ENCODE measurements at regions not wholly inside any gene's neighbourhood (a gene's known extent, or its start where the extent isn't known, plus 50 kb on each side); places are given as distances from the start of the nearest gene placed in this dataset.

- H3K4me3 Mint-ChIP-seq: no peak overlapping the region
- no peaks in the 10 kb centered on the region for H3K27me3 Mint-ChIP-seq
- peaks cover 4% of the 10 kb centered on the region for H3K9me3 Mint-ChIP-seq
- no peaks in the 10 kb centered on the region for H3K4me1 Mint-ChIP-seq (ENCODE audit: low read depth)
- no peaks in the 10 kb centered on the region for H3K36me3 Mint-ChIP-seq (ENCODE audit: low read depth)
- no peak overlapping the region for H3K27ac Mint-ChIP-seq
Observed at GRCh38 chr5:13303445-13303844, 641.0 kb downstream of the DNAH5 start.

GRCh38 chr5:13278811-13279210, 665.7 kb downstream of the DNAH5 start:
- no peak overlapping the region for H3K4me3 Mint-ChIP-seq
- H3K4me1 Mint-ChIP-seq (ENCODE audit: low read depth): no peaks in the 10 kb centered on the region
- no peaks in the 10 kb centered on the region for H3K36me3 Mint-ChIP-seq (ENCODE audit: low read depth)
- no peaks in the 10 kb centered on the region for H3K27me3 Mint-ChIP-seq
- H3K27ac Mint-ChIP-seq: no peak overlapping the region
- peaks cover 4% of the 10 kb centered on the region for H3K9me3 Mint-ChIP-seq

GRCh38 chr5:13278148-13278547, 666.3 kb downstream of the DNAH5 start:
- Mint-ChIP-seq H3K27me3 (no peaks in the 10 kb centered on the region), H3K4me3 (no peak overlapping the region), H3K9me3 (peaks cover 4% of the 10 kb centered on the region), H3K4me1 (ENCODE audit: low read depth) (no peaks in the 10 kb centered on the region), H3K27ac (no peak overlapping the region), H3K36me3 (ENCODE audit: low read depth) (no peaks in the 10 kb centered on the region)

- Mint-ChIP-seq H3K9me3 (peaks cover 10% of the 10 kb centered on the region), H3K27ac (no peak overlapping the region), H3K36me3 (ENCODE audit: low read depth) (no peaks in the 10 kb centered on the region), H3K4me1 (ENCODE audit: low read depth) (no peaks in the 10 kb centered on the region), H3K4me3 (no peak overlapping the region), H3K27me3 (no peaks in the 10 kb centered on the region)
Observed at GRCh38 chr5:13276156-13276555, 668.3 kb downstream of the DNAH5 start.

GRCh38 chr5:13263701-13264100, 680.8 kb downstream of the DNAH5 start:
- H3K36me3 Mint-ChIP-seq (ENCODE audit: low read depth): no peaks in the 10 kb centered on the region
- H3K27me3 Mint-ChIP-seq: no peaks in the 10 kb centered on the region
- H3K27ac Mint-ChIP-seq: no peak overlapping the region
- H3K9me3 Mint-ChIP-seq: peaks cover 14% of the 10 kb centered on the region
- no peaks in the 10 kb centered on the region for H3K4me1 Mint-ChIP-seq (ENCODE audit: low read depth)
- no peak overlapping the region for H3K4me3 Mint-ChIP-seq

- Mint-ChIP-seq H3K27me3 (no peaks in the 10 kb centered on the region), H3K36me3 (ENCODE audit: low read depth) (no peaks in the 10 kb centered on the region), H3K9me3 (peaks cover 13% of the 10 kb centered on the region), H3K4me3 (no peak overlapping the region), H3K4me1 (ENCODE audit: low read depth) (no peaks in the 10 kb centered on the region), H3K27ac (no peak overlapping the region)
Observed at GRCh38 chr5:13253111-13253510, 691.4 kb downstream of the DNAH5 start.

- no peak overlapping the region for H3K4me3 Mint-ChIP-seq
- H3K36me3 Mint-ChIP-seq (ENCODE audit: low read depth): no peaks in the 10 kb centered on the region
- H3K9me3 Mint-ChIP-seq: peaks cover 13% of the 10 kb centered on the region
- no peak overlapping the region for H3K27ac Mint-ChIP-seq
- no peaks in the 10 kb centered on the region for H3K4me1 Mint-ChIP-seq (ENCODE audit: low read depth)
- H3K27me3 Mint-ChIP-seq: no peaks in the 10 kb centered on the region
Observed at GRCh38 chr5:13252699-13253098, 691.8 kb downstream of the DNAH5 start.

- Mint-ChIP-seq H3K27me3 (no peaks in the 10 kb centered on the region), H3K27ac (no peak overlapping the region), H3K4me1 (ENCODE audit: low read depth) (no peaks in the 10 kb centered on the region), H3K4me3 (no peak overlapping the region), H3K36me3 (ENCODE audit: low read depth) (no peaks in the 10 kb centered on the region), H3K9me3 (peaks cover 13% of the 10 kb centered on the region)
Observed at GRCh38 chr5:13251623-13252376, 692.7 kb downstream of the DNAH5 start.

- H3K9me3 Mint-ChIP-seq: peaks cover 13% of the 10 kb centered on the region
- no peaks in the 10 kb centered on the region for H3K36me3 Mint-ChIP-seq (ENCODE audit: low read depth)
- H3K4me1 Mint-ChIP-seq (ENCODE audit: low read depth): no peaks in the 10 kb centered on the region
- H3K27ac Mint-ChIP-seq: no peak overlapping the region
- no peak overlapping the region for H3K4me3 Mint-ChIP-seq
- no peaks in the 10 kb centered on the region for H3K27me3 Mint-ChIP-seq
Observed at GRCh38 chr5:13250464-13251291, 693.8 kb downstream of the DNAH5 start.

GRCh38 chr5:13249854-13250253, 694.6 kb downstream of the DNAH5 start:
- Mint-ChIP-seq H3K4me3 (no peak overlapping the region), H3K36me3 (ENCODE audit: low read depth) (no peaks in the 10 kb centered on the region), H3K27me3 (no peaks in the 10 kb centered on the region), H3K9me3 (peaks cover 13% of the 10 kb centered on the region), H3K27ac (no peak overlapping the region), H3K4me1 (ENCODE audit: low read depth) (no peaks in the 10 kb centered on the region)

GRCh38 chr5:13248253-13248652, 696.2 kb downstream of the DNAH5 start:
- Mint-ChIP-seq H3K4me3 (no peak overlapping the region), H3K9me3 (peaks cover 13% of the 10 kb centered on the region), H3K4me1 (ENCODE audit: low read depth) (no peaks in the 10 kb centered on the region), H3K27ac (no peak overlapping the region), H3K27me3 (no peaks in the 10 kb centered on the region), H3K36me3 (ENCODE audit: low read depth) (no peaks in the 10 kb centered on the region)

GRCh38 chr5:13246053-13246452, 698.4 kb downstream of the DNAH5 start:
- Mint-ChIP-seq H3K27me3 (no peaks in the 10 kb centered on the region), H3K4me1 (ENCODE audit: low read depth) (no peaks in the 10 kb centered on the region), H3K4me3 (no peak overlapping the region), H3K36me3 (ENCODE audit: low read depth) (no peaks in the 10 kb centered on the region), H3K9me3 (peaks cover 5% of the 10 kb centered on the region), H3K27ac (no peak overlapping the region)

- Mint-ChIP-seq H3K4me3 (no peak overlapping the region), H3K36me3 (ENCODE audit: low read depth) (no peaks in the 10 kb centered on the region), H3K9me3 (peaks cover 6% of the 10 kb centered on the region), H3K27ac (no peak overlapping the region), H3K4me1 (ENCODE audit: low read depth) (no peaks in the 10 kb centered on the region), H3K27me3 (no peaks in the 10 kb centered on the region)
Observed at GRCh38 chr5:13244151-13244550, 700.3 kb downstream of the DNAH5 start.

GRCh38 chr5:13227513-13227912, 717.0 kb downstream of the DNAH5 start:
- peaks cover 14% of the 10 kb centered on the region for H3K9me3 Mint-ChIP-seq
- no peaks in the 10 kb centered on the region for H3K36me3 Mint-ChIP-seq (ENCODE audit: low read depth)

GRCh38 chr5:13218518-13218917, 726.0 kb downstream of the DNAH5 start:
- Mint-ChIP-seq H3K4me1 (ENCODE audit: low read depth) (no peaks in the 10 kb centered on the region), H3K9me3 (peaks cover 12% of the 10 kb centered on the region), H3K36me3 (ENCODE audit: low read depth) (no peaks in the 10 kb centered on the region), H3K27me3 (no peaks in the 10 kb centered on the region), H3K27ac (no peak overlapping the region), H3K4me3 (no peak overlapping the region)

More at GRCh38 chr5:13227513-13227912, 717.0 kb downstream of the DNAH5 start:
- Mint-ChIP-seq H3K27me3 (no peaks in the 10 kb centered on the region), H3K27ac (no peak overlapping the region), H3K4me3 (no peak overlapping the region), H3K4me1 (ENCODE audit: low read depth) (no peaks in the 10 kb centered on the region)

Measured in stimulated activated naive CD8-positive, alpha-beta T cell treated with anti-CD3 and anti-CD28 coated beads, Interleukin-15, Interleukin-2, amounts not matched to agents 100 ng/mL and 50 ng/mL, for 24 hours (primary cell).